ENCODE measurements at regions not wholly inside any gene's neighbourhood (a gene's known extent, or its start where the extent isn't known, plus 50 kb on each side); places are given as distances from the start of the nearest gene placed in this dataset.

GRCh38 chr2:107589079-107589491 is 237.6 kb upstream of the RGPD4 start:
- no peak for DNase-seq

GRCh38 chr2:107591561-107592279 is 235.0 kb upstream of the RGPD4 start:
- DNase-seq = no peak

DNA sequence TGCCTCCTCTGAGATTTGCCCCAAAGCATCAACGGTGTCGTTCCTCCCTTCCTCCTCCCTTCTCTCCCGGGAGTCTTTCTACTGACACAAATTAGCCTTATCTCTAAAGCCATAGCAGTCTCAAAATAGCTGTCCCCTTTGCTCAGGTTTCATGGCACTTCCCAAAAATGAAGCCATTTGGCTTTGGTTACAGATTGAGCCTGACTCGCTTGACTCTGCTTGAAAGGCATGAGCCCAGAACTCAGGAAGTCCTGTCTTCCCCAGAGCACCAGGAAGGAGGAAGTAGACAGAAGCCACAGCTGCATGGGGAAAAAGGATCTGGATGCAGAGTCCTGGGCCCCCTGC is 234.4 kb upstream of the RGPD4 start:
- DNase-seq = no peak

DNA sequence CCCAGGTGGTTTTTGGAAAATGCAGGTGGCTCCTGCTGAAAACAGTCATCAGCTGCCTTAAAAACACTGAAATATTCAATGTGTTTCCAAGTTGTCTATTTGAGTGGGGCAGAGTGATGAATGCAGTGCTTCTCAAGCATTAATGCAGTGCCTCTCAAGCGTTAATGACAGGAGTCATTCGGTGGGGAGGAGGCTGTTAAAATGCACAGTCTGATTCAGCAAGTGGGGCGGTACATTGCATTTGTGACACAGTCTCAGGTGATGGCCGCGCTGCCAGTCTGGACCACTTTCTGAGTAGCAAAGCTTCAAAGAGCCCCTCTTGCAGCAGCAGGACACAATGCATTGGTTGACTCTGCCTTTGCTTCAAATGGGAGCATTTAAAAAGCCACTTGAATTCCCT is 231.4 kb upstream of the RGPD4 start:
- DNase-seq = no peak

GRCh38 chr2:107595749-107596148 is 230.9 kb upstream of the RGPD4 start:
- no peak for DNase-seq

GRCh38 chr2:107597507-107597906 is 229.2 kb upstream of the RGPD4 start:
- DNase-seq = no peak

- no peak for DNase-seq
Observed at GRCh38 chr2:107602801-107603200, 223.9 kb upstream of the RGPD4 start.

- DNase-seq = no peak
Observed at GRCh38 chr2:107607054-107607453, 219.6 kb upstream of the RGPD4 start.

DNA sequence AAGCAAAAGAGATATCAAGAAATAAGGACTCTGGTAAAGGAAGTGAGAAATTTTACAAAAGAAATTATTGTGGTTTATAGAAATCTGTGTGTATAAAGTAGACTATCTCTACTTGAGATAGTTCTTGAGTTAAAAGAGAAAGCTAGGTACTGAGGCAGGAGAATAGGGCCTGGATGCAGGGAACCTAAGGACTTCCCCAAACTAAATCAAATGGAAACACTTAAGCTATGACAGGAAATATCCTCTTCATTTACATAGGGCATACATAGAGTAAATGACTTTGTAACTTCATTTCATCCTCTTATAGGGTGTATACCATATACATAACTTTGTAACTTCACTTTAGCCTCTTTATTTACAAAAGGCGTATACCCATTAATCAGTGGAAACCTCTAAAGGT is 219.2 kb upstream of the RGPD4 start:
- DNase-seq = no peak

DNA sequence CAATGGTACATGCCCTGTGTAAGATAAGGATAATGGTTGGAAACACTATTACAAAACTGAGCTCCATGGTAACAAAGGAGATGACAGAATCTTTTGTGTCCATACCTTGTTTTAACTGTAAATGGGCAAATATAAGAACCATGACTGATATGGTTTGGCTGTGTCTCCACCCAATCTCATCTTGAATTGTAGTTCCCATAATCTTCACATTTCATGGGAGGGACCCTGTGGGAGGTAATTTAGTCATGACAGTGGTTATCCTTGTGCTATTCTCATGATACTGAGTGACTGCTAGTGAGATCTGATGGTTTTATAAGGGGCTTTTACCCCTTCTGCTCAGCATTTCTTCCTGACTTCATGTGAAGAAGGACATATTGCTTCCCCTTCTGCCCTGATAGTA is 211.7 kb upstream of the RGPD4 start:
- DNase-seq = no peak

DNA sequence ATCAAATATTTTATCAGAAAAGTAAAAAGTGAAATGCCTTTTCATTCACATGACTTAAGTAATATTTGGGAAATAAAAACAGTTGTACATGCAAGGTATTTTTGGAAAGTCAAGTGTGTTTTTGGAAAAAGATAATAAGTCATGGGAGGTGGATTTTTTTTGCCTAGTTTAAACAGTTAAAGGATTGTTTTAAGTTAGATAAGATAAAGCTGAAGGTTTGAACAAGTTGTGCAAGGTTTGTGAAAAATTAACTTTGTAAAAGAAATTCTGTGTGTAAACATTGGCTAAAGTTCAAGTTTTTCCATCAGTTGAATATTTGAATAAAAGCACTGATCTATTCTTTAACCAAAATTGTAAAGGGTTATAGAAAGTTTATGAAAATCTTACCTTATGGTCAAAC is 207.9 kb upstream of the RGPD4 start:
- no peak for DNase-seq

DNA sequence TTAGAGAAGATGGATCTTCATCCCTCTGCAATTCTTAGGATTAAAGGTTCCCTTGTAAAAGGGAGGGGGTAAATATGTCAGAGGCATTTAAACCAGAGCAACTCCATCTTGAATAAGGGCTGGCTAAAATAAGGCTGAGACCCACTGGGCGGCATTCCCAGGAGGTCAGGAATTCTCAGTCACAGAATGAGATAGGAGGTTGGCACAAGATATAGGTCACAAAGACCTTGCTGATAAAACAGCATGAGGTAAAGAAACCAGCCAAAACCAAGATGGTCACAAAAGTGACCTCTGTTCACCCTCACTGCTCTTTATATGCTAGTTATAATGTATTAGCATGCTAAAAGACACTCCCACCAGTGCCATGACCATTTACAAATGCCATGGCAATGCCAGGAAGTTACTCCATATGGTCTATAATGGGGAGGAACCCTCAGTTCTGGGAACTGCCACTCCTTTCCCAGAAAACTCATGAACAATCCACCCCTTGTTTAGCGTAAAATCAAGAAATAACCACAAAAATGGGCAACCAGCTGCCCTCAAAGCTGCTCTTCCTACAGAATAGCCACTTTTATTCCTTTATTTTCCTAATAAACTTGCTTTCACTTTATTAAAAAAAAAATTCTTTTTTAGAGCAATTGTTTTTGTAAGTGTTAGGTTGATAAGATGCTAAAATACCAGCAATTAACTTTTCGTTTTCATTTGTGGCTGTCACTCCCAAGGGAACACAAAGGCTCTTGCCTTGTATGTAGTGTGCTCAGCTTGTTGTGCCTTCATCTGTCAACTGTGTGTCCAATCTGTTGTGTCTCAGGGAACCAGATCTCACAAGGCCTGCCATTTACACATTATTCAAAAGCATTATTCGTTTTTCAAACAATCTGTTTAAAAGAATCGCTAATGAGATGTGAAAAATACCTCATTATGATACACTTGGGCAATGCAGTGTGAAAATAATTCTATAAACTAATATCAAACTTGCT is 205.2 kb upstream of the RGPD4 start:
- no peak for DNase-seq

GRCh38 chr2:107622741-107623310 is 203.9 kb upstream of the RGPD4 start:
- no peak for DNase-seq

DNA sequence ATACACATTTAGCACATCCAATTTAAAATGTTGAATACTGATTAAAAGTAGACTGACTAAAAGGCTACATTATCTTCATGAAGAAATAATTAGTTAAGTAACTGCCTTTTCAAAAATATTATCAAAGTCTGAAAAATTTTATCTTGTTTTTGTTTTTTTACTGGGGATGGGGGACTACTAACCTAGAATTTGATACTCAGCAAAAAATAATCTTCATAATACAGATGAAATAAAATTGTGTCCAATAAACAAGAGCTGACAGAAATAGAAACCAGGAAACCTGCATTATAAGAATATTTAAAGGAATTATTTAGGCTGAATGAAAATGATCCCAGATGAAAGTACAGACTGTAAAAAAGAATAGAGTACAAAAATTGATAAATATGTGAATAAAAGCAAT is 200.7 kb upstream of the RGPD4 start:
- DNase-seq = no peak

GRCh38 chr2:107627164-107627563 is 199.5 kb upstream of the RGPD4 start:
- DNase-seq = no peak

DNA sequence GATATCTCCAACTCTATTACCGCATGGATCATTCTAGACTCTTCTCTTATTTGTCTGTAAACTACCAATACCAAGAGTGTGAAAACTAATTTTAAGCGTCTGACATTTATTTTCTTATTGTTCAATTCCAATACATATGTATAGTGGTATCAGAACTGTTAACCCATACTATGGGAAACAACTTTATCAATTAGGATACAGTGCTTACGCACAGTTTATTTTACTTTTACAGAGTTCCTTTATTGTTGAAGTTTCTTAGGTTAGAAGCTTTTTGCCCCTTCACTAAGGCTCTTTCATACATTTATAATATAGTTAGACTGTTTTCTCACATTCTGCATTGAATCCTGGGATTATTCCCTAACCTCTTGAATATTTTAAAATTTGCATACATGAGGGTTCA is 198.8 kb upstream of the RGPD4 start:
- DNase-seq = no peak

- DNase-seq = no peak
Observed at GRCh38 chr2:107633580-107634147, 193.0 kb upstream of the RGPD4 start.

DNA sequence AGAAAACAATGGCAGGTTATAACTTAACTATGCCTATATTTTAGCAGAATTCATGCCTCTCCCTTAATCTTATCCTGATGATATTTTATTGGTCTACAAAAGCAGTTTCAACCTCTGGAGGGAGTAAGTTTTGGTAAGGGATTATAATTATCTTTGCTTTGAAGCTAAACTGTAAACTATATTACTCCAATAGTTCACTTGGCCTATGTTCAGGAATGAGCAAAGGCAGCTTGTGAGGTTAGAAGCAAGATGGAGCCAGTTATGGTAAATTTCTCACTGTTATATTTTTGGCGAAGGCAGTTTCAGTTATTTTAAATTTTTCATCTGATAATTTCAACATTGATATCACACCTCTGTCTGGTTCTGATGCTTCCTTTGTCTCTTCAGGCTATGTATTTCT is 192.5 kb upstream of the RGPD4 start:
- DNase-seq = no peak

DNA sequence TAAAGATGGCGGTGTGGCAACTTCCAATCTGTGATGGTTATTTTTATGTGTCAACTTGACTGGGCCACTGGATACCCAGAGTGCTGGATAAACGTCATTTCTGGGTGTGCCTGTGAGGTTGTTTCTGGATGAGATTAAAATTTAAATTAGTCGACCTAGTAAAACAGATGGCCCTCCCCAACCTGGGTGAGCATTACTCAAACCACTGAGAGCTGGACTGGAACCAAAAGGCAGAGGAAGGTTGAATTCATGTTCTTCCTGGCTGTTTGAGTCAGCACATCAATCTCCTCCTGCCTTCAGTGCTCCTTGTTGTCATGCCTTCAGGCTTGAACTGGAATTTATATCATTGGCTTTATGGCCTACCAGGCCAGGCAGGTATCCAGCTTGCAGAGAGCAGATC is 190.8 kb upstream of the RGPD4 start:
- no peak for DNase-seq

GRCh38 chr2:107645586-107645985 is 181.1 kb upstream of the RGPD4 start:
- no peak for DNase-seq

- no peak for DNase-seq
Observed at GRCh38 chr2:107648781-107649404, 177.8 kb upstream of the RGPD4 start.

DNA sequence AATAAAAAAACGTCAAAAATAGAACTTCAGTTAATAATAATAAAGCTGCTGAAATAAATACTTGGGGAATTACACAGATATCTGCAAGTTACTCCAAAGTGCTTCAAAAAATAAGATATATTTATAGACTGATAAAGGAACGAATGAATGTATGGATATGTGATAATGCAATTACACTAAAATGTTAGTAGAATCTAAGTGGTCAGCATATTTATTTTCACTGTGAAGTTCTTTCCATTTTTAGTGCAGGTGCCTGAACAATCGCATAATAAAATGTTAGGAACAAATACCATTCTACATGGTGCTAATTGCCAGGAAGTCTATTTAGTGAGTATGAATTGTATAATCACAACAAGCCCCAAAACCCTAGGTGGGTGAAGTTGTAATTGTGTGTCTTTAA is 169.6 kb upstream of the RGPD4 start:
- no peak for DNase-seq

DNA sequence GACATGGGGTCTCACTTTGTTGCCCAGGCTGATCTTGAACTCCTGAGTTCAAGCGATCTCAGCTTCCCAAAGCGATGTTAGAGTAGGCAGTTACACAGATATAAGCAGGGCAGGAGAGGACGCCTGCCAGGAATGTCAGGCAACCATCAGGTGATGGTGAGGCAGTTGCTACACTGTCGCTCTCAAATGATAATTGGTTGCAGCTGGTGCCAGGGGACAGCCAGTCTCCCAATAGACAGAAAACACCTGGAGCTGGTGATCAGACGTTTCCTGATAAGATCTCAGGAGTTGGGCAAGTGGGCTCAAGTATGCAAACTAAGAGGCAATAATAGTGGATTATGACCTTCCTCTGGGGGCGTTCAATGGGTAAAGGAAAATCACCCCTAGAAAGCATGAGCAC is 163.1 kb upstream of the RGPD4 start:
- DNase-seq = no peak

Data from midbrain (tissue), 1 donor.